Rectal smooth muscle tissue (tissue), 1 donor: ENCODE measurements at regions not wholly inside any gene's neighbourhood (a gene's known extent, or its start where the extent isn't known, plus 50 kb on each side); places are given as distances from the start of the nearest gene placed in this dataset.
A peak's percentile ranks its signal among the peaks of the same experiment; 100 is the strongest.

Experiments used
- H3K27ac ChIP-seq: one replicate; pipeline ENCODE4 v1.7.0; 2013; ENCODE audit warnings: low read depth, low read length, inconsistent platforms
- H3K27me3 ChIP-seq: one replicate; pipeline ENCODE4 v1.7.0; 2013; ENCODE audit warnings: low read length; ENCODE audit not compliant: control insufficient read depth, insufficient read depth
- H3K36me3 ChIP-seq: one replicate; pipeline ENCODE4 v1.7.0; 2013; ENCODE audit warnings: low read length; ENCODE audit not compliant: control insufficient read depth, insufficient read depth
- H3K4me1 ChIP-seq: one replicate; pipeline ENCODE4 v1.7.0; 2013; ENCODE audit warnings: low read length; ENCODE audit not compliant: control insufficient read depth, insufficient read depth
- H3K4me3 ChIP-seq: one replicate; pipeline ENCODE4 v1.7.0; 2013; ENCODE audit warnings: low read length
- H3K9ac ChIP-seq: one replicate; pipeline ENCODE4 v1.7.0; 2013; ENCODE audit warnings: low read length

DNA sequence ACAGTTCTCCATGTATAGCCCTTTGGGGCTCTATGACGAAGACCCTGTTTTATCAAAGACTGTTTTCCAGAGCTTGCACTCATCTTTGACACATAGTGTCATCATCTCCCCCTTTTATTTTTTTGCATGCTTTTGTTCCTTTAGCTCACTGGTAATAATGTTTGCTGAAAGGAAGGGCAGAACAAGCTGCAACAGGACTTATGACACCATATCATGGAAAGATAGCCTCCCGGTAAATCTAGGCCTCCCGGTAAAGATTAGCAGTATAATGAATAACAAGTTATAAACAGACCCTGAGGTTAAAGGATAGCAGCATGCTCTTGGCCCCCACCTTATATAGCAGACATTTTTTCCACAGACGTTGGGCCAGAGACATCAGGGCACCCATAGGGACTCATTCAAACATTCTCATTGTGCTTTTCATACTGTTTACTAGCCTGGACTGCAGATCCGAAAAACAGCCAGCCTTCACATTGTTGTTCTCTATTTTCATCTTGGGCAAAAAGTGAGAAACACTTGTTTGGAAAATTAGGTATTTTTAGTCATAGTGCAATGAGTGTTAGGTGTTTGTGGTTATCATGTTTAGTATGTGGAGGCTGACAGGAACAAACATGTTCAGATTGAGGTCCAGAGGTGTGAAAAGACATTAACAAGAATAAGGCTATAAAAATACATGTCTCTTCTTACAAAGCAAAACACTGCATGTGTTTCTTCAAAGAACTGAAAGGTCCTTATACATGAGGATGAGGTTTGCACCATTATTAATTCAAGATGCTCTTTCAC is 136.9 kb upstream of the SPRY2 start:
- H3K27ac ChIP-seq, result peak overlapping the region; percentile 3
- H3K36me3 ChIP-seq, result no peaks in the 10 kb centered on the region
- H3K9ac ChIP-seq, result no peak overlapping the region
- no peaks in the 10 kb centered on the region for H3K4me1 ChIP-seq
- no peak overlapping the region for H3K4me3 ChIP-seq
- no peaks in the 10 kb centered on the region for H3K27me3 ChIP-seq

DNA sequence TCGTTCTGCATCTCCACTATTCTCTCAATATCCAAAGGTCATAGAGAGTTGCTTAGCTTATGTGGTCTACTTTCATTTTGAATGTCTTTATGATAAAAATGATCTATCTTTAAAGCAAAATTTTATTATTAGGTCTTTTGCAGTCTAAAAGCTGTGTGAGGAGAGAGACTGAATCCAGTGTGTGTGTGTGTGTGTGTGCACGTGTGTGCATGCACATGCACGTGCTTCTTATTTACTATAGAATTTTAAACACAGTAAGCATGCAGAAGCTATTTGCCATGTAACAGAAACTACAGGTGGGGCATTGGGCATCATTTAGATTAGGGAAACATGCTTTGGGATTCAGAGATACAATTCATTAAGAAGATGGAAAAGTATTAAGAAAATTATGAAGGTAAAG is 136.0 kb upstream of the SPRY2 start:
- Histone ChIP-seq H3K36me3 (no peaks in the 10 kb centered on the region), H3K4me3 (no peak overlapping the region), H3K27ac (no peak overlapping the region), H3K4me1 (no peaks in the 10 kb centered on the region), H3K27me3 (no peaks in the 10 kb centered on the region), H3K9ac (no peak overlapping the region)

DNA sequence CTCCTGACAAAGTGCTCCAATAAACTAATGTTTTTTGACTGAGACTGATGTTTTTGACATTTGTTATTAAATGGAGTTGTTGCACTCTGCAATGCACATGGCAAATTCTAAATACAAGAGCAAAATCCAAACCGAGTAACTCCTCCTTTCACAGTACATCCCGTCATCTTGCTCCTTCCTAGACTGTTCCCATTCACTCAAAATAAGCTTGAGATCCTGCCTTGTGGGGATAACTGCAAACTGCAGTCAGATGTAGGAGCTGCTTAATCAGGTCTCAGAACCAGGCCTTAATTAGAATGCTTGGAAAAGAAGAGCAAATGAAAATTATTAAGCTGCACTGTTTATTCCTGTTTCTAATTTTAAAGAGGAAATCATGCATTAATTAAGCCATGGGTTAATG is 134.8 kb upstream of the SPRY2 start:
- Histone ChIP-seq H3K4me3 (no peak overlapping the region), H3K9ac (no peak overlapping the region), H3K4me1 (no peaks in the 10 kb centered on the region), H3K27ac (no peak overlapping the region), H3K36me3 (no peaks in the 10 kb centered on the region), H3K27me3 (no peaks in the 10 kb centered on the region)

DNA sequence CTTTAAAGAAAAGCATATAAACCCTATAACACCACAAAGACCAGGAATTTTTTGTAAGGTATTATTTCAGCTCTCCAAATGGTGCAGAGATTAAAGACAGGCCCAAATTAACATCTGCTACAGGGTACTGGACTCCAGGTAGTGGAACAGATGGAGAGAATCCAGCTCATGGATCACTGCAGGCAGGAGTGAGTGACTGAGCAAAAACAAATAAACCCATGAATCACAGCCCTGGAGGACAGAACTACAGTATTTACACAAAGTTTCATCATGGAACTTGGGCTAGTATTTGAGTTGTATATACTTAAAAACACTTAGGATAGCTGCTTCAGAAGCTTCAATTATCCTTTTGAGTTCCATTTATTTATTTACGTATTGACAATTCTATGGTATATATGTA is 132.8 kb upstream of the SPRY2 start:
- H3K27ac ChIP-seq, result no peak overlapping the region
- H3K4me3 ChIP-seq, result no peak overlapping the region
- no peaks in the 10 kb centered on the region for H3K36me3 ChIP-seq
- no peak overlapping the region for H3K9ac ChIP-seq
- H3K4me1 ChIP-seq, result peaks cover 4% of the 10 kb centered on the region
- no peaks in the 10 kb centered on the region for H3K27me3 ChIP-seq

DNA sequence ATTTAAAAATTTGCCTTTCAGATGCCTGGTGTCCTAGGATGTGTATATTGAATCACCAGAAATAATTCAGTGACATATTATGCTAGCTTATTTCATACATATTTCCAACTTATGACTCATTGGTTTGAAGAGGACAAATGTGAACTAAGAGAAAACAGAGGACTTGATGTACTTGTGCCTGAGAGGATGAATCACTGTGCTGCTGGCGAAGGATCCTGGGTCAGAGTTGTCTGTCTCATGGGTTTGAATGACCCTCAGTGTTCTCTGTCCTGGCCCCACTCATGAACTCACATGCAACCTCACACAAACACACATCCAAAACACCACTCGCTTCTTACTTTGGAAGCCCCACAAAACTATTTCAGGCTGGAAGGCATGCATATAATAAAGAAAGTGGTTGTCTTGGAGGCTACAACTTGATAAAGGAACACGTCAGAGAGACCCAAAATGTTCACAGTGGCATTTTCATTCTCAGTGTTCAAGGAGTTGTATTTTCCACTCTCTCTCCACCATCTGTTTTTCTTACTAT is 129.0 kb upstream of the SPRY2 start:
- no peak overlapping the region for H3K4me3 ChIP-seq
- H3K9ac ChIP-seq, result no peak overlapping the region
- no peaks in the 10 kb centered on the region for H3K27me3 ChIP-seq
- peaks cover 4% of the 10 kb centered on the region for H3K4me1 ChIP-seq
- H3K36me3 ChIP-seq, result no peaks in the 10 kb centered on the region
- H3K27ac ChIP-seq, result peak overlapping the region; percentile 83

DNA sequence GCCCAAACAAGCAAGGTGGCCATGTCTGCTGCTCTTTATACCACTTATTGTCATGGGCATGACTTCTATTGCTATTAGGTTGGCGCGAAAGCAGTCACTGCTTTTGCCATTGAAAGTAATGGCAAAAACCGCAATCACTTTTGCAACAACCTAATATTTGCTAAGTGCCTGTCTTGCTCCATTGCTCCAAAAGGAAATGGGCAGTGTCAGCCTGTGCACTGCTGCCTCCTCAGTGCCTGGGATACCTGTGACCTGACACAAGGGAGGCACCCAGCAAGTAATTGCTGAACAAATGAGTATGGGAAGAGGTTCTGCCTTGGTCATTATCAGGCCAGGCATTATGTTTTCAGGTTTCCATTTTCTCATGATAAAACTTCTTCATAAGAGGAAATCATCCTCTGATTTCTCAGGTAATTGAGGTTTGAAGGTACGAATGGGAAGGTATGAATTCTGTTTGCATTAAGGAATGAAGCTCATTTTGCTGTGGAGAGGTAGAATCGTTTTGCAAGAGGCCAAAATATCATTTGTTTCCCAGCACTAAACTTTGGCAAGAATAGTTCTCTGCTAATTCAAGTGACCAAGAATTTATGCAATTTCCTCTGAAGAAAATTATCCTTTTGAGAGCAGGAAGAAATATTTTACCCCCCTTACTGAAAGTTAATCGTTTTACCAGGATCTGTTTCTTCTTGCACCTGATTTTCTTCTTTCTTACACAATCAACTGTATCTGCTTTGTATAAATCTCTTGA is 128.4 kb upstream of the SPRY2 start:
- Histone ChIP-seq H3K9ac (no peak overlapping the region), H3K27me3 (no peaks in the 10 kb centered on the region), H3K4me1 (peaks cover 4% of the 10 kb centered on the region), H3K27ac (peak overlapping the region; percentile 83), H3K4me3 (no peak overlapping the region), H3K36me3 (no peaks in the 10 kb centered on the region)

DNA sequence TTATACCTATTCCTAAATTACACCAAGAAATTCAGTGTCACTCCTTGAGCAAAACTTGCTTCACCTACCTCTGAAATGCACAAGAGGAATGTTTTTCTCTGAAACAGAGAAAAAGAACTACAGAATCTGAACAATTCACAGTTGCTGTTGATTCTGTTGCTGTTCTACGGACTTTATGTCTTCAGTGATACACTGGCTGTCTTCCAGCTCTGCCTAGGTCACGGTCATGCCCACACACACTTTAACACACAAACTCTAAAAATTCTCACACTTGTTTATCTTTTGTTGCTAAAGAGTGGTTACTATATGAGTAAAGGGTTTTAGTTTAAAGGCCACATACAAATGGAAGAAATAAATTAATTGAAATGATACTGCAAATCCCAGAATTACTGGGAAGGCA is 124.4 kb upstream of the SPRY2 start:
- no peak overlapping the region for H3K9ac ChIP-seq
- no peaks in the 10 kb centered on the region for H3K27me3 ChIP-seq
- H3K27ac ChIP-seq, result no peak overlapping the region
- H3K4me3 ChIP-seq, result no peak overlapping the region
- H3K36me3 ChIP-seq, result no peaks in the 10 kb centered on the region
- H3K4me1 ChIP-seq, result peaks cover 7% of the 10 kb centered on the region

DNA sequence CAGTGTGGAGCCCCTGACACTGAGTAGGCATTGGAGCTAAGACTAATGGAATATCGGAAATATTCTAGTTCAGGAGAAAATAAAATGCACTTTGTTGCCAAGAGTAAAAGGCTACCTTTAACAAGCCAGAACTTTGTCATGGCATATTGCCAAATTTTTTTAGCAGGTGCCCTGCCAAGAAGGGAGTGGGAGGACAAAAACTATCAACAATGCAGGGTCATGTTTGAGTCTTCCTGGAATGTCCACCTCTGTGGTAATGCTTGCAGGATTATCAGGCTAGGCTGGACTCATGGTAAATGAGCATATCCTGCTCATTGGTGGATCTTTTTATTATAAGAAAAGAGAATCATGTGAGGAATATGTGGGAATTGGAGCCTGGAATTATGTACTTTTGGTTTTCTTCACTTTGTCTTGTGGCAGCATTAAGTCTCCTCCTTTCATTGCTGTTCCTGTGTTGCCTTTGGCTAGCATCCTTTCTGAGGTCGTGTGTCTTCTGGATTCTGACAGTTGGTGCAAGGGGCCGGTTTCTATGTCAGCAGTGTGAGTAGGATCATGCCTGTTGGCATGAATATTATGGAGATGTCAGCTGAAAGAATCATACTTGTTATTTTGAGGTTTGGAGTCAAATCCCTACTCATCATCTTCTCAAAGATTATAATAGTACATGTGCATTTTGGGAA is 122.9 kb upstream of the SPRY2 start:
- Histone ChIP-seq H3K9ac (no peak overlapping the region), H3K27me3 (no peaks in the 10 kb centered on the region), H3K36me3 (no peaks in the 10 kb centered on the region), H3K4me3 (no peak overlapping the region), H3K4me1 (peaks cover 3% of the 10 kb centered on the region), H3K27ac (no peak overlapping the region)

DNA sequence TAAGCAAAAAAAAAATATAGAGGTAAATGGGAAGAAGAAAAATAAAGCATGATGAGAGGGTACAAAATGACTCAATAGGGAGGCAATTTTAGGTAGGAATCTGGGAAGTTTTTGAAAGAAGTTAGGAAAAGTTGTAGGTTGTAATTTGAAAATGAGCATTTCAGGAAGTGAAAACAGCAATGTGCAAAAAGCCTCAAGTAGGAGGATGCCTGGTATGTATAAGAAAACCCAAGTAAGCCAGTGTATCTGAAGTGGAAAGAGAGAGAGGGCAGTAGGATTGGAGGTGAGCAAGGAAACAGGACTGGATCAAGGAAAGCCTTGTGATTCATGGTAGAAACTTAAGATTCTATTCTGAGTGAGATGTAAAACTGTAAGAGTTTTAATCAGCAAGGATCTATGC is 121.6 kb upstream of the SPRY2 start:
- Histone ChIP-seq H3K27ac (no peak overlapping the region), H3K4me1 (peaks cover 3% of the 10 kb centered on the region), H3K27me3 (no peaks in the 10 kb centered on the region), H3K36me3 (no peaks in the 10 kb centered on the region), H3K4me3 (no peak overlapping the region), H3K9ac (no peak overlapping the region)

DNA sequence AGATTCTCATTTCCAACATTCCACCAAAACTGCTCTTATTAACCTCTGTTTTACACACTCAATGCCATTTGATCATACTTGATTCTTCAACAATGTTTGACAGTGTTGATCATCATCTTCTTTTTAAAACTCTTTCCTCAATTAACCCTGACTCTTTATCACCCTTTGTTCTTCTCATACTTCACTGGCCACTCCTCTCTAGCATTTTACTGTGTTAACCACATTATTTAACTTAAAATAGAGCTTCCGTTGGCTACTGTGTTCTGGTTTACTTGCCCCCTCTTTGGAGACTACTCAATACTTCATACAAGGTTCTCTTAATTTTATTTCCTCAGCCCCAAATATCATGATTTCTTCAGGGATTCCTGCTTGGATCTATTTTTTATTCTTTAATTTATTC is 121.1 kb upstream of the SPRY2 start:
- Histone ChIP-seq H3K4me3 (no peak overlapping the region), H3K4me1 (peaks cover 3% of the 10 kb centered on the region), H3K36me3 (no peaks in the 10 kb centered on the region), H3K27ac (no peak overlapping the region), H3K27me3 (no peaks in the 10 kb centered on the region), H3K9ac (no peak overlapping the region)

DNA sequence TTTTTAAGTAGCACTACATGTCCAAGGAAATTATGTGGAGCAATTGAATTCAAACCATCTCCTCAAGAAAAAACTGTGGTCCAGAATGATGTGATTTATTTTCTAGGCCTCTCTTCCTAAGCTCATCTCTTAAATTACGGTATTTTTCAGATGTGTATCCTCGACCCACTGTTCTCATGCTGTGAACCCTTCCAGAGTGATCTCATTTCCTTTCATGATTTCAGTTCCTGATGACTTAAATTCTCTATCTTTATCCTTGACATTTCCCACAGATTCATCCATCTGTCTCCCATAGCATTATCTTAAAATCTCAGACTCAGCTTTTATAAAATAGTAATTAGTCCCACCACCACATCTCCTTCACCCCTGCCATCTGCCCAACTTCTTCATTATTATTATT is 117.6 kb upstream of the SPRY2 start:
- Histone ChIP-seq H3K4me1 (no peaks in the 10 kb centered on the region), H3K27me3 (no peaks in the 10 kb centered on the region), H3K4me3 (no peak overlapping the region), H3K9ac (no peak overlapping the region), H3K27ac (no peak overlapping the region), H3K36me3 (no peaks in the 10 kb centered on the region)

DNA sequence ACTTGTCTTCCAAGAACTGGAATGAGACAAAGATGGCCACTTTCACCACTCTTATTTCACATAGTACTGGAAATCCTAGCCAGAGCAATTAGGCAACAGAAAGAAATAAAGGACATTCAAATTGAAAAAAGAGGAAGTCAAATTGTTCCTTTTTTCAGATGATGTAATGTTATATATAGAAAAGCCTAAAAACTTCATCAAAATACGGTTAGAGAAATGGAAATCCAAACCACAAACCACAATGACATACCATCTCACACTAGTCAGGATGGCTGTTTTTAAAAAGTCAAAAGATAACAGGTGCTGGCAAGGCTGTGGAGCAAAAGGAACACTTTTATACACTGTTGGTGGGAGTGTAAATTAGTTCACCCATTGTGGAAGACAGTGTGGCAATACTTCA is 113.3 kb upstream of the SPRY2 start:
- Histone ChIP-seq H3K4me1 (no peaks in the 10 kb centered on the region), H3K27ac (no peak overlapping the region), H3K4me3 (no peak overlapping the region), H3K36me3 (no peaks in the 10 kb centered on the region), H3K9ac (no peak overlapping the region), H3K27me3 (no peaks in the 10 kb centered on the region)
